ENCODE measurements at regions not wholly inside any gene's neighbourhood (a gene's known extent, or its start where the extent isn't known, plus 50 kb on each side); places are given as distances from the start of the nearest gene placed in this dataset.
"Not testable (repeated sequence)": the region's sequence is repeated elsewhere in the genome, so short reads cannot be mapped to it uniquely, and the experiment has no call there.

DNA sequence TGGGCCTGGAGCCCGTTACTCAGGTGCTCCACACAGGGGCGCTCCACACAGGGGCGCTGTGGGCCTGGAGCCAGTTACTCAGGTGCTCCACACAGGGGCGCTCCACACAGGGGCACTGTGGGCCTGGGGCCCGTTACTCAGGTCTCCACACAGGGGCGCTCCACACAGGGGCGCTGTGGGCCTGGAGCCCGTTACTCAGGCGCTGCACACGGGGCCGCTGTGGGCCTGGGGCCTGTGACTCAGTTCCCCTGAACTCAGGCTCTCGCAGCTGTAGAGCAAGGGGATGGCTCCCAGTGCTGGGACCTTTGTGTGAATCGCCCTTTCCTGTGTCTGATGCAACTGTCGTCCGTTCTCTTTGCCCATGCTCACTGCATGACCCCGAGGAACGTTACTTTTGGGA is 262.0 kb downstream of the THBS2 start:
- TF ChIP-seq, protein P1, sequence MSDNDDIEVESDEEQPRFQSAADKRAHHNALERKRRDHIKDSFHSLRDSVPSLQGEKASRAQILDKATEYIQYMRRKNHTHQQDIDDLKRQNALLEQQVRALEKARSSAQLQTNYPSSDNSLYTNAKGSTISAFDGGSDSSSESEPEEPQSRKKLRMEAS (IDR thresholded peaks at IDR 0.05), result not testable (repeated sequence)
- TF ChIP-seq CTCF (IDR thresholded peaks at IDR 0.05); CHD4 (IDR thresholded peaks at IDR 0.05; ENCODE audit: borderline replicate concordance); POLR2A (IDR thresholded peaks at IDR 0.05; ENCODE audit: low read length); HMGXB4 (CRISPR knock-in tag; IDR thresholded peaks at IDR 0.05; ENCODE audit: borderline replicate concordance): not testable (repeated sequence)

Data from A549 (cell line).